ENCODE measurements at regions not wholly inside any gene's neighbourhood (a gene's known extent, or its start where the extent isn't known, plus 50 kb on each side); places are given as distances from the start of the nearest gene placed in this dataset.

DNA sequence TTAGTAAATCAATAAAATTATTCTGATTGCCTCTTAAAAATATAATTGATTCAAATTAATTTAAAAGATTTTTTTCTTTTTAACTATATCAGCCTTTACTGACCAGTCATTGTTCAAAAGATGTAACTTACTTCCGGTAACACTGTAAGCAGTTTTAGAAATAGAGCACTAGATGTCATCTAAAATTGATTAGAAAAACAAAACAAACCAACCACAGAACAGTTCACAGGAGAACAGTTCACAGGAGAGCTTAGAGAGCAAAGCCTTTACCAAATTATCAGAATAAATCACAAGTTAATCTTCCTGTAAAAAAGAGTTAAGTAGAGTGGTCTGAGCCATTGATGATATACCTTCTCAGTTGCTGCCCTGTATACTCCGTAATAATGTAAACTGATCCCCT, 133.3 kb upstream of the DGKB start:
- TF ChIP-seq, protein P1, sequence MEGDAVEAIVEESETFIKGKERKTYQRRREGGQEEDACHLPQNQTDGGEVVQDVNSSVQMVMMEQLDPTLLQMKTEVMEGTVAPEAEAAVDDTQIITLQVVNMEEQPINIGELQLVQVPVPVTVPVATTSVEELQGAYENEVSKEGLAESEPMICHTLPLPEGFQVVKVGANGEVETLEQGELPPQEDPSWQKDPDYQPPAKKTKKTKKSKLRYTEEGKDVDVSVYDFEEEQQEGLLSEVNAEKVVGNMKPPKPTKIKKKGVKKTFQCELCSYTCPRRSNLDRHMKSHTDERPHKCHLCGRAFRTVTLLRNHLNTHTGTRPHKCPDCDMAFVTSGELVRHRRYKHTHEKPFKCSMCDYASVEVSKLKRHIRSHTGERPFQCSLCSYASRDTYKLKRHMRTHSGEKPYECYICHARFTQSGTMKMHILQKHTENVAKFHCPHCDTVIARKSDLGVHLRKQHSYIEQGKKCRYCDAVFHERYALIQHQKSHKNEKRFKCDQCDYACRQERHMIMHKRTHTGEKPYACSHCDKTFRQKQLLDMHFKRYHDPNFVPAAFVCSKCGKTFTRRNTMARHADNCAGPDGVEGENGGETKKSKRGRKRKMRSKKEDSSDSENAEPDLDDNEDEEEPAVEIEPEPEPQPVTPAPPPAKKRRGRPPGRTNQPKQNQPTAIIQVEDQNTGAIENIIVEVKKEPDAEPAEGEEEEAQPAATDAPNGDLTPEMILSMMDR (IDR thresholded peaks at IDR 0.05) = no peak
- no peak for TF ChIP-seq POLR2A (IDR thresholded peaks at IDR 0.05)
